ENCODE measurements at regions not wholly inside any gene's neighbourhood (a gene's known extent, or its start where the extent isn't known, plus 50 kb on each side); places are given as distances from the start of the nearest gene placed in this dataset.

DNA sequence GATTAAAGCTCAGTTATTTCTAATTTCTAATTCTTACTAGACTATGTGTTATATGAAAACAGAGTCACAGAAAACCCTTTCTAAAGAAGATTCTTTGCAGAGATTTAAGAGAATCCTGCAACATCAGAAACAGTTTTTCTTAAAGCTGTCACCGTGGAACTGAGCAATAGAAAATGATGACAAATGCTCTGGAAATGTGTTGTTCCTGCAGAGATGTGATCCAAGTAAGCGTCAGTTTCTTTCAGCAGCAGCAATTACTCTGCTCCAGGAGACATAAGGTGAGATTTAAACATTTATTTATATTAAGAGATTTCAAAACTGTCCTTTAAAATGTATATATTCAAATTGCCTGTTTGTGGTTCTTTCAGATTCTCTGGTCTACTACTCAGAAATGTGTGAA is 350.5 kb upstream of the NETO1 start:
- Histone ChIP-seq H3K4me2 (ENCODE audit: control insufficient read depth, insufficient read depth) (no peak overlapping the region), H3K4me3 (no peak overlapping the region), H3K9ac (ENCODE audit: control insufficient read depth, insufficient read depth, low read length) (no peak overlapping the region), H3K36me3 (ENCODE audit: control insufficient read depth in 2 of 2, insufficient read depth in 2 of 2, low read length in 1 of 2) (no peaks in the 10 kb centered on the region), H2AFZ (ENCODE audit: control insufficient read depth, low read depth, low read length) (no peak overlapping the region), H3K27me3 (replicated peaks in 1 of 2; ENCODE audit: control insufficient read depth in 2 of 2, insufficient read depth in 2 of 2, low read length in 1 of 2) (no peaks in the 10 kb centered on the region), H3K9me3 (replicated peaks; ENCODE audit: control insufficient read depth, insufficient read depth, low read length) (no peaks in the 10 kb centered on the region; the same call in 2 of the 3 replicates), H3K79me2 (ENCODE audit: control insufficient read depth, insufficient read depth, low read length) (no peaks in the 10 kb centered on the region), H3K4me1 (ENCODE audit: control insufficient read depth, insufficient read depth, low read length) (no peaks in the 10 kb centered on the region), H3K27ac (ENCODE audit: control insufficient read depth, insufficient read depth) (no peak overlapping the region), H4K20me1 (ENCODE audit: control insufficient read depth, insufficient read depth) (no peaks in the 10 kb centered on the region)
- RAD21 ChIA-PET (ENCODE audit: unreplicated experiment) = no interaction called here
- ATAC-seq (no peak), FAIRE-seq (no peak), DNase-seq (ENCODE audit: low read depth, low spot score) (no peak)
- CTCF ChIA-PET = no interaction called here
- TF ChIP-seq, protein P1, sequence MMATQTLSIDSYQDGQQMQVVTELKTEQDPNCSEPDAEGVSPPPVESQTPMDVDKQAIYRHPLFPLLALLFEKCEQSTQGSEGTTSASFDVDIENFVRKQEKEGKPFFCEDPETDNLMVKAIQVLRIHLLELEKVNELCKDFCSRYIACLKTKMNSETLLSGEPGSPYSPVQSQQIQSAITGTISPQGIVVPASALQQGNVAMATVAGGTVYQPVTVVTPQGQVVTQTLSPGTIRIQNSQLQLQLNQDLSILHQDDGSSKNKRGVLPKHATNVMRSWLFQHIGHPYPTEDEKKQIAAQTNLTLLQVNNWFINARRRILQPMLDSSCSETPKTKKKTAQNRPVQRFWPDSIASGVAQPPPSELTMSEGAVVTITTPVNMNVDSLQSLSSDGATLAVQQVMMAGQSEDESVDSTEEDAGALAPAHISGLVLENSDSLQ (IDR thresholded peaks at IDR 0.05) = no peak
- TF ChIP-seq BMI1 (IDR thresholded peaks at IDR 0.05; ENCODE audit: borderline replicate concordance) = no peak
- TF ChIP-seq ZBED1 (IDR thresholded peaks at IDR 0.05; ENCODE audit: borderline replicate concordance) = no peak
- no peak for TF ChIP-seq CREM (IDR thresholded peaks at IDR 0.05; ENCODE audit: low read depth)
- no peak for TF ChIP-seq SPI1 (IDR thresholded peaks at IDR 0.05; ENCODE audit: borderline replicate concordance, insufficient read depth, low read depth, low read length)
- TF ChIP-seq NR2F1 (conservative IDR thresholded peaks at IDR 0.05) = no peak
- no peak for TF ChIP-seq RAD21 (IDR thresholded peaks at IDR 0.05; ENCODE audit: insufficient read depth, low read depth, low read length)
- TF ChIP-seq TCF7 (IDR thresholded peaks at IDR 0.05; ENCODE audit: borderline replicate concordance) = no peak
- in situ Hi-C loops (cut with MboI) = no loop called here
- 12% methylated on average over 2 of the region's 2 CpGs for WGBS (ENCODE audit: insufficient coverage, insufficient replicate concordance, low lambda C conversion rate, missing lambda C conversion rate)
- POLR2A ChIA-PET = no interaction called here
- SMC1A ChIA-PET (ENCODE audit: uncharacterized antibody, unreplicated experiment) = interaction anchor here (1.2 kb wide), 1 partner anchor 9 kb away, joined by 3 read pairs; no protein-coding TSS in a partner anchor
- intact Hi-C loops (cut with micrococcal nuclease; ENCODE audit: unreplicated experiment) = no loop called here
- BruUV-seq (replicated peaks) = no TSS peak

DNA sequence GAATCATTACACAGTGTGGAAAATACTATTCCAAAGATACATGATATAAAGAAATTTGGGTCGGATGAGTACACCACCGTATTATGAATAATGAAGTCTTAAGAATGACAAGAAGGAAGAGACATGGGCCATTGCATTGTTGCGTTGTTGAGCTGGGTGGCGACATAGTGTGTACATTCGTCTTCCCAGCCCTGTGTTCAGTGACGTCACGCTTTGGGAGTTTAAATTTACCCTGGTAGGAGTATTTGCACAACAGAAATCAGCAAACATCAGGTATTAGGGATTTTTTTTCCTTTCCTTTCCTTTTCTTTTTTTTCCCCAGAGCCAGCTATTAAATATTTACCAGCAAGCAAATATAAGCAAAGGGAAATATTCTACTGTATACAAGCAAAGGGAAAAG is 347.2 kb upstream of the NETO1 start:
- in situ Hi-C loops (cut with MboI) (no loop called here), intact Hi-C loops (cut with micrococcal nuclease; ENCODE audit: unreplicated experiment) (no loop called here)
- CTCF ChIA-PET = no interaction called here
- no peak overlapping the region for H3K4me3 ChIP-seq
- H4K20me1 ChIP-seq (ENCODE audit: control insufficient read depth, insufficient read depth) = no peaks in the 10 kb centered on the region
- H3K4me2 ChIP-seq (ENCODE audit: control insufficient read depth, insufficient read depth) = no peak overlapping the region
- FAIRE-seq = no peak
- POLR2A ChIA-PET = no interaction called here
- no peak overlapping the region for H3K27ac ChIP-seq (ENCODE audit: control insufficient read depth, insufficient read depth)
- no peaks in the 10 kb centered on the region; the same call in 2 of the 3 replicates for H3K9me3 ChIP-seq (replicated peaks; ENCODE audit: control insufficient read depth, insufficient read depth, low read length)
- no peaks in the 10 kb centered on the region for H3K4me1 ChIP-seq (ENCODE audit: control insufficient read depth, insufficient read depth, low read length)
- no peaks in the 10 kb centered on the region for H3K27me3 ChIP-seq (replicated peaks in 1 of 2; ENCODE audit: control insufficient read depth in 2 of 2, insufficient read depth in 2 of 2, low read length in 1 of 2)
- no peak overlapping the region for H3K9ac ChIP-seq (ENCODE audit: control insufficient read depth, insufficient read depth, low read length)
- SMC1A ChIA-PET (ENCODE audit: uncharacterized antibody, unreplicated experiment) = no interaction called here
- no peaks in the 10 kb centered on the region for H3K79me2 ChIP-seq (ENCODE audit: control insufficient read depth, insufficient read depth, low read length)
- WGBS (ENCODE audit: insufficient coverage, insufficient replicate concordance, low lambda C conversion rate, missing lambda C conversion rate) = 37% methylated on average over 7 of the region's 7 CpGs
- DNase-seq (ENCODE audit: low read depth, low spot score) = no peak
- RAD21 ChIA-PET (ENCODE audit: unreplicated experiment) = no interaction called here
- no peak for ATAC-seq
- H2AFZ ChIP-seq (ENCODE audit: control insufficient read depth, low read depth, low read length) = no peak overlapping the region
- BruUV-seq (replicated peaks) = no TSS peak
- H3K36me3 ChIP-seq (ENCODE audit: control insufficient read depth in 2 of 2, insufficient read depth in 2 of 2, low read length in 1 of 2) = no peaks in the 10 kb centered on the region
- TF ChIP-seq, protein P2, sequence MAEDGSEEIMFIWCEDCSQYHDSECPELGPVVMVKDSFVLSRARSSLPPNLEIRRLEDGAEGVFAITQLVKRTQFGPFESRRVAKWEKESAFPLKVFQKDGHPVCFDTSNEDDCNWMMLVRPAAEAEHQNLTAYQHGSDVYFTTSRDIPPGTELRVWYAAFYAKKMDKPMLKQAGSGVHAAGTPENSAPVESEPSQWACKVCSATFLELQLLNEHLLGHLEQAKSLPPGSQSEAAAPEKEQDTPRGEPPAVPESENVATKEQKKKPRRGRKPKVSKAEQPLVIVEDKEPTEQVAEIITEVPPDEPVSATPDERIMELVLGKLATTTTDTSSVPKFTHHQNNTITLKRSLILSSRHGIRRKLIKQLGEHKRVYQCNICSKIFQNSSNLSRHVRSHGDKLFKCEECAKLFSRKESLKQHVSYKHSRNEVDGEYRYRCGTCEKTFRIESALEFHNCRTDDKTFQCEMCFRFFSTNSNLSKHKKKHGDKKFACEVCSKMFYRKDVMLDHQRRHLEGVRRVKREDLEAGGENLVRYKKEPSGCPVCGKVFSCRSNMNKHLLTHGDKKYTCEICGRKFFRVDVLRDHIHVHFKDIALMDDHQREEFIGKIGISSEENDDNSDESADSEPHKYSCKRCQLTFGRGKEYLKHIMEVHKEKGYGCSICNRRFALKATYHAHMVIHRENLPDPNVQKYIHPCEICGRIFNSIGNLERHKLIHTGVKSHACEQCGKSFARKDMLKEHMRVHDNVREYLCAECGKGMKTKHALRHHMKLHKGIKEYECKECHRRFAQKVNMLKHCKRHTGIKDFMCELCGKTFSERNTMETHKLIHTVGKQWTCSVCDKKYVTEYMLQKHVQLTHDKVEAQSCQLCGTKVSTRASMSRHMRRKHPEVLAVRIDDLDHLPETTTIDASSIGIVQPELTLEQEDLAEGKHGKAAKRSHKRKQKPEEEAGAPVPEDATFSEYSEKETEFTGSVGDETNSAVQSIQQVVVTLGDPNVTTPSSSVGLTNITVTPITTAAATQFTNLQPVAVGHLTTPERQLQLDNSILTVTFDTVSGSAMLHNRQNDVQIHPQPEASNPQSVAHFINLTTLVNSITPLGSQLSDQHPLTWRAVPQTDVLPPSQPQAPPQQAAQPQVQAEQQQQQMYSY (CRISPR knock-in tag; IDR thresholded peaks at IDR 0.05) = no peak
- TF ChIP-seq, protein P3, sequence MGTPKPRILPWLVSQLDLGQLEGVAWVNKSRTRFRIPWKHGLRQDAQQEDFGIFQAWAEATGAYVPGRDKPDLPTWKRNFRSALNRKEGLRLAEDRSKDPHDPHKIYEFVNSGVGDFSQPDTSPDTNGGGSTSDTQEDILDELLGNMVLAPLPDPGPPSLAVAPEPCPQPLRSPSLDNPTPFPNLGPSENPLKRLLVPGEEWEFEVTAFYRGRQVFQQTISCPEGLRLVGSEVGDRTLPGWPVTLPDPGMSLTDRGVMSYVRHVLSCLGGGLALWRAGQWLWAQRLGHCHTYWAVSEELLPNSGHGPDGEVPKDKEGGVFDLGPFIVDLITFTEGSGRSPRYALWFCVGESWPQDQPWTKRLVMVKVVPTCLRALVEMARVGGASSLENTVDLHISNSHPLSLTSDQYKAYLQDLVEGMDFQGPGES (IDR thresholded peaks at IDR 0.05) = no peak
- TF ChIP-seq ZNF622 (IDR thresholded peaks at IDR 0.05) (no peak), CBX5 (IDR thresholded peaks at IDR 0.05; ENCODE audit: low read depth) (no peak), YBX1 (IDR thresholded peaks at IDR 0.05) (no peak)
